K562 (cell line): ENCODE measurements at regions not wholly inside any gene's neighbourhood (a gene's known extent, or its start where the extent isn't known, plus 50 kb on each side); places are given as distances from the start of the nearest gene placed in this dataset.

Experiments
- FOXJ3 ChIP-seq: sonication (generic); formaldehyde crosslinking; IDR thresholded peaks from 2 replicates; pipeline ENCODE4 v1.4.0; 2020; ENCODE audit warnings: mild to moderate bottlenecking, missing genetic modification reagents
- ZBTB40 ChIP-seq, 2 experiments: fragments of 450-650 bp in 1 of 2; sonication (generic) in 1 of 2; formaldehyde crosslinking in 1 of 2; IDR thresholded peaks; 2 replicates each; pipeline versions ENCODE4 v1.7.1 to v1.9.0; 2016 to 2022; ENCODE audit warnings: inconsistent platforms in 1 of 2, mild to moderate bottlenecking in 1 of 2, missing genetic modification reagents in 1 of 2
- ZNF518B ChIP-seq: fragments of 250-450 bp; sonication (Bioruptor Pico); IDR thresholded peaks from 2 replicates; pipeline ENCODE4 v1.5.0; 2021; ENCODE audit warnings: mild to moderate bottlenecking, moderate library complexity
- TF ChIP-seq, protein P1 (sequence below): sonication (generic); formaldehyde crosslinking; IDR thresholded peaks from 2 replicates; pipeline ENCODE4 v1.8.0; 2023; ENCODE audit warnings: mild to moderate bottlenecking, missing genetic modification reagents
- TF ChIP-seq, protein P2 (sequence below), 2 experiments: IDR thresholded peaks; 2 replicates each; pipeline ENCODE4 v1.6.1; 2011; ENCODE audit warnings: borderline replicate concordance in 1 of 2, control low read depth in 1 of 2, low read depth in 1 of 2, low read length in 1 of 2, mild to moderate bottlenecking in 1 of 2, mixed read lengths in 1 of 2, moderate library complexity in 1 of 2; ENCODE audit not compliant: insufficient read depth in 1 of 2, insufficient read length in 1 of 2, poor library complexity in 1 of 2, severe bottlenecking in 1 of 2; ENCODE audit errors: extremely low read depth in 1 of 2

GRCh38 chr12:28114488-28114887 is 75.8 kb upstream of the CCDC91 start (continued):
- TF ChIP-seq ZBTB40 (IDR thresholded peaks at IDR 0.05) = no peak
- TF ChIP-seq ZBTB40 (CRISPR knock-in tag; IDR thresholded peaks at IDR 0.05) = no peak
- TF ChIP-seq FOXJ3 (CRISPR knock-in tag) = no peak
- TF ChIP-seq ZNF518B (CRISPR knock-in tag) = no peak
- TF ChIP-seq, protein P1, sequence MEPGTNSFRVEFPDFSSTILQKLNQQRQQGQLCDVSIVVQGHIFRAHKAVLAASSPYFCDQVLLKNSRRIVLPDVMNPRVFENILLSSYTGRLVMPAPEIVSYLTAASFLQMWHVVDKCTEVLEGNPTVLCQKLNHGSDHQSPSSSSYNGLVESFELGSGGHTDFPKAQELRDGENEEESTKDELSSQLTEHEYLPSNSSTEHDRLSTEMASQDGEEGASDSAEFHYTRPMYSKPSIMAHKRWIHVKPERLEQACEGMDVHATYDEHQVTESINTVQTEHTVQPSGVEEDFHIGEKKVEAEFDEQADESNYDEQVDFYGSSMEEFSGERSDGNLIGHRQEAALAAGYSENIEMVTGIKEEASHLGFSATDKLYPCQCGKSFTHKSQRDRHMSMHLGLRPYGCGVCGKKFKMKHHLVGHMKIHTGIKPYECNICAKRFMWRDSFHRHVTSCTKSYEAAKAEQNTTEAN = no peak
- TF ChIP-seq, protein P2, sequence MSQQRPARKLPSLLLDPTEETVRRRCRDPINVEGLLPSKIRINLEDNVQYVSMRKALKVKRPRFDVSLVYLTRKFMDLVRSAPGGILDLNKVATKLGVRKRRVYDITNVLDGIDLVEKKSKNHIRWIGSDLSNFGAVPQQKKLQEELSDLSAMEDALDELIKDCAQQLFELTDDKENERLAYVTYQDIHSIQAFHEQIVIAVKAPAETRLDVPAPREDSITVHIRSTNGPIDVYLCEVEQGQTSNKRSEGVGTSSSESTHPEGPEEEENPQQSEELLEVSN (IDR thresholded peaks at IDR 0.05; ENCODE audit: borderline replicate concordance in 1 of 2, extremely low read depth in 1 of 2, insufficient read depth in 1 of 2, insufficient read length in 1 of 2, low read depth in 1 of 2, low read length in 1 of 2, poor library complexity in 1 of 2, severe bottlenecking in 1 of 2) = no peak
